LNCAP (cell line): ENCODE measurements at regions not wholly inside any gene's neighbourhood (a gene's known extent, or its start where the extent isn't known, plus 50 kb on each side); places are given as distances from the start of the nearest gene placed in this dataset.

ENCODE experiments used
- TF ChIP-seq, protein P1 (sequence below): fragments of 450-650 bp; IDR thresholded peaks from 2 replicates; pipeline ENCODE4 v1.5.1; 2017; ENCODE audit warnings: mild to moderate bottlenecking

DNA sequence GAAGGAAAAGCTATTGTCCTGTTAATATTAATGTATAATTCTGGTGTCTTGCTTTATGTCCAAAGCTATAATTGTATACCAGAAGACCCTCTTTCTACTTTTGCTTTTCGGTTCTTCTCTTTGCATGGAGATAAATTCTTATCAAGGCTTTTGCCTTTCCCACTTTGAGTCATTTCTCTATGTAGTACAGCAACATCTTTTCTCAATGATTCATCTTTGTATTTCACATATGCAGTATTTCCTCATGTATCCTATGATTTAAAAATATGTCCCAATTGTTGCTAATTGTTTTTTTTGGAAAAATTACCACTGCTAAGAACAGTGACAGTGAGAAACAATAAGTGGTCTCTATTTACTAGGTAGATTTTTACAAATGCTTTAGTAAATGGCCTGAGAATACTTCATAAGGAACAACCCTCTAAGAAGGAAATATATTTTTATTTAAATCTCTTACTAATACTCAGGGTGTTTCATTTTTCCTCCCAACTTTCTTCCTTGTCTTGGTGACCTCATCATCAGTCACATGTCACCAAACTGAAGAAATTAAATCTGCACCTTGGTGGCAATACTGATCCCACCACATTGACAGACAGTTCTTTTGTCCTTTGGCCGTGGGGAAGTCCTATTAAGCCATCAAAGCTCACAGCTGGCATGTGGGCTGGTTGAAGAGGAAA lies 290.6 kb downstream of the SATB1 start:
- TF ChIP-seq, protein P1, sequence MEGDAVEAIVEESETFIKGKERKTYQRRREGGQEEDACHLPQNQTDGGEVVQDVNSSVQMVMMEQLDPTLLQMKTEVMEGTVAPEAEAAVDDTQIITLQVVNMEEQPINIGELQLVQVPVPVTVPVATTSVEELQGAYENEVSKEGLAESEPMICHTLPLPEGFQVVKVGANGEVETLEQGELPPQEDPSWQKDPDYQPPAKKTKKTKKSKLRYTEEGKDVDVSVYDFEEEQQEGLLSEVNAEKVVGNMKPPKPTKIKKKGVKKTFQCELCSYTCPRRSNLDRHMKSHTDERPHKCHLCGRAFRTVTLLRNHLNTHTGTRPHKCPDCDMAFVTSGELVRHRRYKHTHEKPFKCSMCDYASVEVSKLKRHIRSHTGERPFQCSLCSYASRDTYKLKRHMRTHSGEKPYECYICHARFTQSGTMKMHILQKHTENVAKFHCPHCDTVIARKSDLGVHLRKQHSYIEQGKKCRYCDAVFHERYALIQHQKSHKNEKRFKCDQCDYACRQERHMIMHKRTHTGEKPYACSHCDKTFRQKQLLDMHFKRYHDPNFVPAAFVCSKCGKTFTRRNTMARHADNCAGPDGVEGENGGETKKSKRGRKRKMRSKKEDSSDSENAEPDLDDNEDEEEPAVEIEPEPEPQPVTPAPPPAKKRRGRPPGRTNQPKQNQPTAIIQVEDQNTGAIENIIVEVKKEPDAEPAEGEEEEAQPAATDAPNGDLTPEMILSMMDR, result no peak

DNA sequence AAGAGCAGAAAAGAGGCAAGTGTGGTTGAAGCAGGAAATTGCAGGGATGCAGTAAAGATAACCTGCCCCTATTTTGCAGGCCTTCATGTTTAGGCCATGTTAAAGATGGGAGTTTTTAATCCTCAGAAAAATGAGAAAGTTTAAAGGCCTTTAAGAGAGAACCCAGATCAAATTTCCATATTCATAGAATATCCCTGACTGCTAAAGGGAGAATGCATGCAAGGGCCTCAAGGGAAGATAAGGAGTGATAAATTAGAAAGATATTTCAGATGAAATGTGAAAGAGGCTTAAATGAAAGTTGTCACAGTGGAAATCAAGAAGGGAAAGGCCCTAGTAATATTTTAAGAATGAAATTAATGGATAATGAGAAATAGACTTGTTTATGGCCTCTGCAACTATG lies 292.1 kb downstream of the SATB1 start:
- TF ChIP-seq, protein P1, result no peak

DNA sequence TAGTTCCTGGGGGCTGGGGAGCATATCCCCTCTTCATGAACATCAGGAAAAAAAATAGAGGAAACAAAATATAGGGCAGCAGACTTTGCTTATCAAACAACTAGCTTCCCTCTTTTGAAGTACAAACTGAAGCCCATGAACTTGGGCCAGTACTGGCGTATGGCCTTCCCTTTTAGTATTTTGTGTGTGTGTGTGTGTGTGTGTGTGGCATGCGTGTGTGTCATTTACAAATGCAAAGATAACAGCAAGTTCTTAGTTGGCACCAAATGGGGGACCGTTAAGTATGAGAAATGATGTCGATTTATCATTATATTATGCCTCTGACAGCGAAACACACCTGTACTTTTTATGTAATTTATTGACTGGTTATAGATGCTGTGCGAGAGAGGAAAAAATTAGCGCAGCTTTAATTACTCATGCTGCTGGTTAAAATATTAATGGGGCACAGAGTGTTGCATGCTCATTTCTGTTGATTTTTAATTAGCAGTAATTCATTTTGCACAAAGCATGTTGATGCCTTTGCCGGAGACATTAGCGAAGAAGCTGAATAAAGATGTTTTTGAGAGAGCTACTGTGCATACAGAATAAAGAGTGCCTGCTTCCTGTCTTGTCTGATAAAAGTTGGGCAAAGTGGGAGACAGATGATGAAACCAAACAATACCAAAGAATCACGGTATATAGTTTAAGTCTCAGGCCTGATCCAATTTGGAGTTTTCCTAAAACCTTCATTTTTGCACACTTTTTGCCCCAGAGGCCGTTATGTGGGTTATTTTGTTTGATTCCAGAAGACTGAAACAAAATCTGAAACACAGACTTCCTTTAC lies 297.1 kb downstream of the SATB1 start:
- TF ChIP-seq, protein P1, result no peak

DNA sequence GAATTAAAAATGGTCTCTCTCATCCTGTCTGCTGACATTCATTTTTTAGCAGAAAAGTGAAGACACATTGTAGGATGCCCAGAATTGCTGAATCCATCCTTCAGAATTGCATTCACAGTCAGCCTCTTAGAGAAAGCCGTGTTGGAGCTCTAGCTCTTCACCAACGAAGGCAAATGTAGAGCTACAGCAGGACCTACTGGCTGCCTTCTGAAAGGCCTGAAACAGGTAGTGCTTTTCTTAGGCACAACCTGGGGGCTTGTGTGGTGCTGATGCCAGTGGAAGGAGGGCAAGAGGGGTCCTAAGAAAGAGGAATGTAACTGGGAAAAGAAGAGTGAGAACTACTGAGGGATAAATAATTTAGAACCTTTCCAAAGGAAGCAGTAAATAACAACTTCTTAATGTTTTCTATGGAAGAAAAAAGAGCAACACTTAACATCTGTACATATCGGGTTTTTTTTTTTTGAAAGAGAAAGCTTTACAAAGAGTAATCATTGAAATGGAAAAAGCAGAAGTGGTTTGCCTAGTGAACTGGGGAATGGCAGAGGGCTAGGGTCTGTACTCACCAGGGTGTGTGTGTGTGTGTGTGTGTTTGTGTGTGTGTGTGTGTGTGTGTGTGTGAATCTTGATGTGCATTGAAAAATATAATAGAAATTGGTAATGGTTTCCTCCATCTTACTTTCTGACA lies 297.8 kb downstream of the SATB1 start:
- TF ChIP-seq, protein P1, result no peak

DNA sequence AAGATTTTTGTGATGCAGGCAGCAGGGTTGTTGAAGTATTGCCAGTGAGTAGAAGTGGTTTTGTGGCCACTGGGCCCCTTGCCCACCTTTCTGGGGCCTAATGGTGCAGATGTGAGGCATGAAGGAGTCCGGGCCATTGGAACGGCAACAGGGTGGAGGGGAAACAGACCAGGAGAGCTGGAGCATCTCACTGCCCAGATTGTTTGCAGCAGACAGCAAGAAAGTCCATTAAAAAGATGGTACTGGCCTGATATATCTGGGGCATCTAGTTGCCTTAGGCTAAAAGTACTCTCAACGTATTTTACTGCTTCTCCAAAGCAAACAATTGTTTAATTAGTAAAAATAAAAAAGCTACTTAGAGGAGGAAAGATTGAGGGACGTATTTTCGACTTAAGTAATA lies 298.4 kb downstream of the SATB1 start:
- TF ChIP-seq, protein P1, result no peak

- TF ChIP-seq, protein P1, result no peak
Observed at GRCh38 chr3:18124501-18124900, 300.6 kb downstream of the SATB1 start.

DNA sequence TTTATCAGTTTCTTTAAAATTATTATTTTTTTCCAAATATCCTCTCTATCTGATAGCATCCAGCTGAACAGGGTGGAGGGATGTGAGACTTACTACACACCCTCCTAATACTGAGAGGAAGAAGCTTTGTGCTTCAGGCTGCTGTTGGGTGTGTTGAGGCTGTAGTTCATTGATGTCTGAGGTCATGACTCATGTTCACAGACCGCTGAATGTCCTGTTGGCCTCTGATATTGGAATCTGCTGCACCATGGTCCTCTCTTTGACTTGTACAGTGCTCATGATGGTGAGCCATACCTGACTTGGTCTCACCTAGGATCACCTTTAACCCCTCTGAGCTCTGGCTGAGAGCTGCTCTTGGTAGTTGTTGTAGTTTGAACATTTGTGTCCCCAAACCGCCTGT lies 302.9 kb downstream of the SATB1 start:
- TF ChIP-seq, protein P1, result no peak
